ENCODE measurements at regions not wholly inside any gene's neighbourhood (a gene's known extent, or its start where the extent isn't known, plus 50 kb on each side); places are given as distances from the start of the nearest gene placed in this dataset.

- no peak for TF ChIP-seq CTCF (IDR thresholded peaks at IDR 0.05; ENCODE audit: insufficient read depth, low read depth, low read length)
- no peak for TF ChIP-seq EZH2 (IDR thresholded peaks at IDR 0.05; ENCODE audit: insufficient read depth, low read length)
Observed at GRCh38 chrX:146581981-146582712, 227.4 kb upstream of the CXorf51B start.

All from astrocyte (in vitro differentiated cells and primary cell).